GM19324 (cell line): ENCODE measurements at regions not wholly inside any gene's neighbourhood (a gene's known extent, or its start where the extent isn't known, plus 50 kb on each side); places are given as distances from the start of the nearest gene placed in this dataset.

Experiments used
- ATAC-seq: cut with Tn5 transposase; IDR thresholded peaks from one replicate; pipeline ENCODE4 v1.9.1; 2021; ENCODE audit warnings: mild to moderate bottlenecking, moderate library complexity; ENCODE audit not compliant: unreplicated experiment, low FRiP score

GRCh38 chr1:218226005-218226404, 59.1 kb upstream of the RRP15 start:
- ATAC-seq = no peak
